Bronchial epithelial cell (primary cell): ENCODE measurements at regions not wholly inside any gene's neighbourhood (a gene's known extent, or its start where the extent isn't known, plus 50 kb on each side); places are given as distances from the start of the nearest gene placed in this dataset.

Source experiments
- DNase-seq: peaks from one replicate; pipeline ENCODE4 v3.0.0-alpha.2; 2010; ENCODE audit warnings: low read depth
- FAIRE-seq: peaks from 2 replicates; lab custom pipeline; 2011; peaks lifted over from hg19 to GRCh38; lab: Jason Lieb, UNC
- H3K27me3 ChIP-seq: 2 replicates; pipeline ENCODE4 v1.5.1; 2011; ENCODE audit warnings: low read length; ENCODE audit not compliant: control insufficient read depth, insufficient read depth
- H3K36me3 ChIP-seq: 2 replicates; pipeline ENCODE4 v1.5.1; 2011; ENCODE audit warnings: low read length; ENCODE audit not compliant: control insufficient read depth, insufficient read depth
- H3K4me3 ChIP-seq: 2 replicates; pipeline ENCODE4 v1.5.1; 2011; ENCODE audit warnings: mild to moderate bottlenecking, low read depth, low read length, control low read depth
- TF ChIP-seq, protein P1 (sequence below): IDR thresholded peaks from 2 replicates; pipeline ENCODE4 v1.5.1; 2011; ENCODE audit warnings: mild to moderate bottlenecking, moderate library complexity, low read length, control low read depth, inconsistent platforms; ENCODE audit not compliant: insufficient read depth, severe bottlenecking

- Histone ChIP-seq H3K27me3 (no peaks in the 10 kb centered on the region), H3K4me3 (no peak overlapping the region), H3K36me3 (no peaks in the 10 kb centered on the region)
- TF ChIP-seq, protein P1, sequence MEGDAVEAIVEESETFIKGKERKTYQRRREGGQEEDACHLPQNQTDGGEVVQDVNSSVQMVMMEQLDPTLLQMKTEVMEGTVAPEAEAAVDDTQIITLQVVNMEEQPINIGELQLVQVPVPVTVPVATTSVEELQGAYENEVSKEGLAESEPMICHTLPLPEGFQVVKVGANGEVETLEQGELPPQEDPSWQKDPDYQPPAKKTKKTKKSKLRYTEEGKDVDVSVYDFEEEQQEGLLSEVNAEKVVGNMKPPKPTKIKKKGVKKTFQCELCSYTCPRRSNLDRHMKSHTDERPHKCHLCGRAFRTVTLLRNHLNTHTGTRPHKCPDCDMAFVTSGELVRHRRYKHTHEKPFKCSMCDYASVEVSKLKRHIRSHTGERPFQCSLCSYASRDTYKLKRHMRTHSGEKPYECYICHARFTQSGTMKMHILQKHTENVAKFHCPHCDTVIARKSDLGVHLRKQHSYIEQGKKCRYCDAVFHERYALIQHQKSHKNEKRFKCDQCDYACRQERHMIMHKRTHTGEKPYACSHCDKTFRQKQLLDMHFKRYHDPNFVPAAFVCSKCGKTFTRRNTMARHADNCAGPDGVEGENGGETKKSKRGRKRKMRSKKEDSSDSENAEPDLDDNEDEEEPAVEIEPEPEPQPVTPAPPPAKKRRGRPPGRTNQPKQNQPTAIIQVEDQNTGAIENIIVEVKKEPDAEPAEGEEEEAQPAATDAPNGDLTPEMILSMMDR = no peak
- no peak for FAIRE-seq
- DNase-seq = no peak
Observed at GRCh38 chr5:12343558-12343957, 439.3 kb upstream of the CTNND2 start.

- Histone ChIP-seq H3K27me3 (no peaks in the 10 kb centered on the region), H3K36me3 (no peaks in the 10 kb centered on the region), H3K4me3 (no peak overlapping the region)
- no peak for FAIRE-seq
- no peak for DNase-seq
- TF ChIP-seq, protein P1 = no peak
Observed at GRCh38 chr5:12335938-12336337, 431.7 kb upstream of the CTNND2 start.

GRCh38 chr5:12332480-12332879 is 428.2 kb upstream of the CTNND2 start:
- TF ChIP-seq, protein P1 = no peak
- Histone ChIP-seq H3K4me3 (no peak overlapping the region), H3K27me3 (no peaks in the 10 kb centered on the region), H3K36me3 (no peaks in the 10 kb centered on the region)
- no peak for FAIRE-seq
- DNase-seq = no peak

DNA sequence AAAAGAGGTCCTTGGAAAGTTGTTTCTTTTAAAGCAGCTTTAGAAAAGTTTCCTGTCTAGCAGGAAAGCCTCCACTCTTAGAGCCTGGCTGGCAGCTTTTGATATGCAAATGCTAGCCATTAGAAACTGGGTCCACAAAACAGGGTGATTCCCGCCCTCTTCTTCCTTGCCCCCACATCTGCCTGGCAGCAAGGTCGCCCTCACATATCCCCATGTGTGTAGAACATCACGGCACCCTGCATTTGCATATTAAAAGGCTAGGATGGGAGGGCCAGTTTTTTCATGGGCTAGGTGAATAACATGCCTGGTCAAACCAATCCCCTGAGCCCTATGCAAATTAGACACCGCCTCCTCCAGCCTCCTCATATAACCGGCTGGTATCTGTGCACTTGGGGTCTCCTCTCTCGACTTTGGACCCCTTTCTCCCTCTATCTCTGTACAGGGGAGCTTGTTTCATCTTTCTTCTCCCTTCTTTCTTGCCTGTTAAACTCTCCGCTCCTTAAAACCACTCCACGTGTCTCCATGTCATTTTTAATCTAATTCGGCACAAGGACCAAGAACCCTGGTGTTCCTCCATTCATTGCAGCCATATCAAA is 426.8 kb upstream of the CTNND2 start:
- DNase-seq = no peak
- no peak overlapping the region for H3K4me3 ChIP-seq
- TF ChIP-seq, protein P1 = no peak
- no peak for FAIRE-seq
- H3K36me3 ChIP-seq = no peaks in the 10 kb centered on the region
- no peaks in the 10 kb centered on the region for H3K27me3 ChIP-seq

DNA sequence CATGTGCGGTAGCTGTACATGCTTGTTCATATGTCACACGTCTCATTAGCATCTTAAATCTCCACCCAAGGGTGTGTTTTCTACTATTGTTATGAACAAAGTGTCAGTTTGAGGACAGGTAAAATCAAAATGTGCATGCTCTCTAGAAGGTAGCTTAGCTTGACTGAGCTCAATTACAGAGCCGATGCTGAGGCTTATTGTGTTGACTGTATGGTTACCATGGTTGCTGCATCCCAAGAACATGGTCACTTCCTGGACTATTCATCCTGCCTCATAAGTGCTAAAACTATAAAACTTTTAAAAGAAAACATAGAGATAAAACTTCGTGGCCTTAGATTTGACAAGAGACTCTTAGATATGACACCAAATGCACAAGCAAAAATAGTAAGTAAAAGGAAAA is 426.1 kb upstream of the CTNND2 start:
- TF ChIP-seq, protein P1 = no peak
- DNase-seq (no peak), FAIRE-seq (no peak)
- Histone ChIP-seq H3K36me3 (no peaks in the 10 kb centered on the region), H3K4me3 (no peak overlapping the region), H3K27me3 (no peaks in the 10 kb centered on the region)

GRCh38 chr5:12323637-12324229 is 419.5 kb upstream of the CTNND2 start:
- no peak overlapping the region for H3K4me3 ChIP-seq
- no peak for FAIRE-seq
- H3K36me3 ChIP-seq = no peaks in the 10 kb centered on the region
- DNase-seq = no peak
- no peaks in the 10 kb centered on the region for H3K27me3 ChIP-seq
- TF ChIP-seq, protein P1 = no peak
